Fibroblast of lung (primary cell): ENCODE measurements at regions not wholly inside any gene's neighbourhood (a gene's known extent, or its start where the extent isn't known, plus 50 kb on each side); places are given as distances from the start of the nearest gene placed in this dataset.

ENCODE experiments used
- CTCF ChIP-seq, 2 donors: IDR thresholded peaks in 1 of 2; conservative IDR thresholded peaks in 1 of 2; 1 replicate in 1 of 2; 2 replicates in 1 of 2; pipeline ENCODE4 v1.5.1; 2011 to 2012; ENCODE audit warnings: low read length in 2 of 2, control low read depth in 1 of 2, inconsistent platforms in 1 of 2, low read depth in 1 of 2, mild to moderate bottlenecking in 1 of 2
- EZH2 ChIP-seq: IDR thresholded peaks from 2 replicates; pipeline ENCODE4 v1.5.1; 2012; ENCODE audit warnings: low read length, control low read depth, mild to moderate bottlenecking; ENCODE audit errors: missing control alignments

- TF ChIP-seq CTCF (conservative IDR thresholded peaks at IDR 0.05 in 1 of 2, IDR thresholded peaks at IDR 0.05 in 1 of 2; ENCODE audit: low read depth in 1 of 2, low read length in 2 of 2) (no peak), EZH2 (no peak)
These were observed 978.3 kb downstream of the BCL11A start for GRCh38 chr2:59575191-59575590.
